NB4 (cell line): ENCODE measurements at regions not wholly inside any gene's neighbourhood (a gene's known extent, or its start where the extent isn't known, plus 50 kb on each side); places are given as distances from the start of the nearest gene placed in this dataset.

Experiments used
- POLR2A ChIP-seq: IDR thresholded peaks from 2 replicates; pipeline ENCODE4 v1.6.1; 2011; ENCODE audit warnings: mild to moderate bottlenecking; ENCODE audit not compliant: insufficient read length; ENCODE audit errors: extremely low read depth
- TF ChIP-seq, protein P1 (sequence below): IDR thresholded peaks from one replicate; pipeline ENCODE4 v1.5.1; 2012; ENCODE audit warnings: low read depth, low read length

DNA sequence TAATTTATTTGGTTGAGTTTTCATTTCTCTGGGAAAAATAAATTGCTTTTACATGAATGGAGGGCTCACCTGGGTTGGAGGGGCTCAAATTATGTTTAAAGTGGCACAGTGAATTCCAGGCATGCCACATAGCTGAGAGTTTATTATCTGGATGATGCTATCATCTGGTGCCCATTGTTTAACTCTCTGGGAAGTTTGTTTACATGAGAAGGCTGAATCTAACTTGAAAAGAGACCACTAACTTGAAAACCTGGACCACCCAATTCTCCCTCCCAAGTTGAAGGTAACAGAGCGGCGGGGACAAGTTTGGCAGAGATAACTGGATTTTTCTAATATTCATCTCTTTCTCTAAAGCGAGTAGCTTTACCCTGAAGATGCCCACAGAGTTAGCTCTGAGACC is 321.5 kb upstream of the GHITM start:
- TF ChIP-seq POLR2A: no peak
- TF ChIP-seq, protein P1, sequence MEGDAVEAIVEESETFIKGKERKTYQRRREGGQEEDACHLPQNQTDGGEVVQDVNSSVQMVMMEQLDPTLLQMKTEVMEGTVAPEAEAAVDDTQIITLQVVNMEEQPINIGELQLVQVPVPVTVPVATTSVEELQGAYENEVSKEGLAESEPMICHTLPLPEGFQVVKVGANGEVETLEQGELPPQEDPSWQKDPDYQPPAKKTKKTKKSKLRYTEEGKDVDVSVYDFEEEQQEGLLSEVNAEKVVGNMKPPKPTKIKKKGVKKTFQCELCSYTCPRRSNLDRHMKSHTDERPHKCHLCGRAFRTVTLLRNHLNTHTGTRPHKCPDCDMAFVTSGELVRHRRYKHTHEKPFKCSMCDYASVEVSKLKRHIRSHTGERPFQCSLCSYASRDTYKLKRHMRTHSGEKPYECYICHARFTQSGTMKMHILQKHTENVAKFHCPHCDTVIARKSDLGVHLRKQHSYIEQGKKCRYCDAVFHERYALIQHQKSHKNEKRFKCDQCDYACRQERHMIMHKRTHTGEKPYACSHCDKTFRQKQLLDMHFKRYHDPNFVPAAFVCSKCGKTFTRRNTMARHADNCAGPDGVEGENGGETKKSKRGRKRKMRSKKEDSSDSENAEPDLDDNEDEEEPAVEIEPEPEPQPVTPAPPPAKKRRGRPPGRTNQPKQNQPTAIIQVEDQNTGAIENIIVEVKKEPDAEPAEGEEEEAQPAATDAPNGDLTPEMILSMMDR: no peak
